PC-9 (cell line): ENCODE measurements at regions not wholly inside any gene's neighbourhood (a gene's known extent, or its start where the extent isn't known, plus 50 kb on each side); places are given as distances from the start of the nearest gene placed in this dataset.

Experiments
- BruUV-seq: library from RNA; stranded (reverse); fragments of 400-500 nt; replicated peaks from 2 replicates; lab custom pipeline; 2021; lab: Mats Ljungman, UMichigan
- CTCF ChIA-PET: fragments of 300-600 bp; sonication (Branson Sonifier 250); formaldehyde crosslinking; loops from one replicate; lab custom pipeline; 2022; ENCODE audit warnings: antibody characterized with exemption; lab: Charles Lee
- POLR2A ChIA-PET: fragments of 300-600 bp; sonication (Branson Sonifier 250); formaldehyde crosslinking; loops from one replicate; lab custom pipeline; 2022; ENCODE audit warnings: antibody characterized with exemption; ENCODE audit not compliant: unreplicated experiment; lab: Charles Lee
- DNase-seq, 2 experiments: peaks; one replicate each; pipeline versions ENCODE4 v3.0.0 to v3.0.0-alpha.2; 2015 to 2022; ENCODE audit warnings: mixed read lengths in 1 of 2
- H2AFZ ChIP-seq: fragments of 200-600 bp; sonication (generic); 2 replicates; pipeline ENCODE4 v1.8.1; 2017; ENCODE audit warnings: antibody characterized with exemption
- H3F3A ChIP-seq: fragments of 200-600 bp; sonication (generic); 2 replicates; pipeline ENCODE4 v1.8.1; 2017; ENCODE audit warnings: antibody characterized with exemption, mild to moderate bottlenecking, low read depth; ENCODE audit not compliant: insufficient read depth
- H3K27ac ChIP-seq: fragments of 200-600 bp; sonication (generic); 2 replicates; pipeline ENCODE4 v1.6.1; 2016; ENCODE audit warnings: mixed run types
- H3K27me3 ChIP-seq: fragments of 200-600 bp; sonication (generic); 2 replicates; pipeline ENCODE4 v1.6.1; 2016; ENCODE audit warnings: low read depth, mixed run types; ENCODE audit not compliant: insufficient read depth
- H3K36me3 ChIP-seq: fragments of 200-600 bp; sonication (generic); 2 replicates; pipeline ENCODE4 v1.6.1; 2016; ENCODE audit warnings: low read depth, mixed run types
- H3K4me1 ChIP-seq: fragments of 200-600 bp; sonication (generic); replicated peaks from 2 replicates; pipeline ENCODE4 v1.6.1; 2016; ENCODE audit warnings: mixed run types; ENCODE audit not compliant: insufficient read depth
- H3K4me2 ChIP-seq: fragments of 200-600 bp; sonication (generic); 2 replicates; pipeline ENCODE4 v1.6.1; 2017; ENCODE audit warnings: mixed run types
- H3K4me3 ChIP-seq: fragments of 200-600 bp; sonication (generic); 2 replicates; pipeline ENCODE4 v1.6.1; 2016; ENCODE audit warnings: mixed run types
- H3K79me2 ChIP-seq: fragments of 200-600 bp; sonication (generic); 2 replicates; pipeline ENCODE4 v1.6.1; 2017; ENCODE audit warnings: low read depth, mixed run types
- H3K9me2 ChIP-seq: fragments of 200-600 bp; sonication (generic); 2 replicates; pipeline ENCODE4 v1.8.1; 2017; ENCODE audit warnings: mild to moderate bottlenecking; ENCODE audit not compliant: insufficient read depth
- H3K9me3 ChIP-seq: fragments of 200-600 bp; sonication (generic); 2 replicates; pipeline ENCODE4 v1.8.1; 2016; ENCODE audit warnings: low read depth; ENCODE audit not compliant: insufficient read depth
- H4K20me1 ChIP-seq: fragments of 200-600 bp; sonication (generic); 2 replicates; pipeline ENCODE4 v1.8.1; 2017; ENCODE audit not compliant: insufficient read depth
- EZH2 ChIP-seq: fragments of 200-600 bp; sonication (generic); IDR thresholded peaks from 2 replicates; pipeline ENCODE4 v1.8.0; 2017; ENCODE audit warnings: antibody characterized with exemption, low read depth
- intact Hi-C: fragments of 100-400 bp; cut with micrococcal nuclease; formaldehyde crosslinking; loops from one replicate; pipeline ENCODE4 v1.10.0; 2022; ENCODE audit not compliant: unreplicated experiment
- TF ChIP-seq, protein P1 (sequence below): fragments of 200-600 bp; sonication (generic); conservative IDR thresholded peaks from 2 replicates; pipeline ENCODE4 v1.6.1; 2017; ENCODE audit warnings: mixed run types, antibody characterized with exemption, mild to moderate bottlenecking, moderate library complexity

GRCh38 chr17:14605267-14605599, 304.4 kb downstream of the HS3ST3B1 start:
- H3F3A ChIP-seq, result no peaks in the 10 kb centered on the region
- ChIA-PET POLR2A (no interaction called here), CTCF (no interaction called here)
- TF ChIP-seq, protein P1, sequence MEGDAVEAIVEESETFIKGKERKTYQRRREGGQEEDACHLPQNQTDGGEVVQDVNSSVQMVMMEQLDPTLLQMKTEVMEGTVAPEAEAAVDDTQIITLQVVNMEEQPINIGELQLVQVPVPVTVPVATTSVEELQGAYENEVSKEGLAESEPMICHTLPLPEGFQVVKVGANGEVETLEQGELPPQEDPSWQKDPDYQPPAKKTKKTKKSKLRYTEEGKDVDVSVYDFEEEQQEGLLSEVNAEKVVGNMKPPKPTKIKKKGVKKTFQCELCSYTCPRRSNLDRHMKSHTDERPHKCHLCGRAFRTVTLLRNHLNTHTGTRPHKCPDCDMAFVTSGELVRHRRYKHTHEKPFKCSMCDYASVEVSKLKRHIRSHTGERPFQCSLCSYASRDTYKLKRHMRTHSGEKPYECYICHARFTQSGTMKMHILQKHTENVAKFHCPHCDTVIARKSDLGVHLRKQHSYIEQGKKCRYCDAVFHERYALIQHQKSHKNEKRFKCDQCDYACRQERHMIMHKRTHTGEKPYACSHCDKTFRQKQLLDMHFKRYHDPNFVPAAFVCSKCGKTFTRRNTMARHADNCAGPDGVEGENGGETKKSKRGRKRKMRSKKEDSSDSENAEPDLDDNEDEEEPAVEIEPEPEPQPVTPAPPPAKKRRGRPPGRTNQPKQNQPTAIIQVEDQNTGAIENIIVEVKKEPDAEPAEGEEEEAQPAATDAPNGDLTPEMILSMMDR, result no peak
- TF ChIP-seq EZH2, result no peak
- no peak overlapping the region for H2AFZ ChIP-seq
- no peaks in the 10 kb centered on the region for H3K27me3 ChIP-seq
- H3K9me3 ChIP-seq, result no peaks in the 10 kb centered on the region
- no peak overlapping the region for H3K4me2 ChIP-seq
- no peak for DNase-seq
- no peaks in the 10 kb centered on the region for H3K9me2 ChIP-seq
- H3K4me3 ChIP-seq, result no peak overlapping the region
- H3K79me2 ChIP-seq, result no peaks in the 10 kb centered on the region
- H3K36me3 ChIP-seq, result no peaks in the 10 kb centered on the region
- H4K20me1 ChIP-seq, result no peaks in the 10 kb centered on the region
- intact Hi-C loops, result no loop called here
- BruUV-seq, result no TSS peak
- no peaks in the 10 kb centered on the region for H3K4me1 ChIP-seq
- H3K27ac ChIP-seq, result no peak overlapping the region

DNA sequence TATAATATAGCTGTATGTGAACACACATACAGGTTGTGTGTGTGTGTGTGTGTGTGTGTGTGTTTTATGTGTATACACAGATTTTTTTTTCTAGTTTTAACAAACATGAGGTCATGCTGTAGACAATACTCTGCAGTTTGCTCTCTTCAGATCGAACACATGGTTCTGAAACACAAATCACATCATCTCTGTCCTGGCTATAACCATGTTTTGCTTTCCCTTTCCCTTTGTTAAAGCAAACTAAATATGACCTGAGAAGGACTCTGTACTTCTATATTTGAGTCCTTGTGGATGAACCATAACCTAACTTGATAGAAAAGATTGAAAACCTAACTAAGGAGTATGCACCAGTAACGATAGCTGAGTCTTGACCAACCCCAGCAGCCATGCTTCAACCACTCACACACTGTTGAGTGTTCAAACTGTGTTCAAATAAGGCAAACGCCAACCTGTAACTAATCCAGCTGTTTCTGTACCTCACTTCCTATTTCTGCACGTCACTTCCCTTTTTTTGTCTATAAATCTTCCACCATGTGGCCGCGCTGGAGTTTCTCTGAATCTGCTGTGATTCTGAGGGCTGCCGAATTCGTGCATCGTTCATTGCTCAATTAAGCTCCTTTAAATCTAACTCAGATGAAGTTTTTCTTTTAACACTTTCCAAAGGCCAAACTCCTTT, 303.8 kb downstream of the HS3ST3B1 start:
- Histone ChIP-seq H2AFZ (no peak overlapping the region), H3K27ac (no peak overlapping the region), H4K20me1 (no peaks in the 10 kb centered on the region), H3K27me3 (no peaks in the 10 kb centered on the region), H3K4me3 (no peak overlapping the region), H3K79me2 (no peaks in the 10 kb centered on the region), H3K9me3 (no peaks in the 10 kb centered on the region), H3K4me1 (no peaks in the 10 kb centered on the region), H3K9me2 (no peaks in the 10 kb centered on the region), H3K4me2 (no peak overlapping the region), H3F3A (no peaks in the 10 kb centered on the region), H3K36me3 (no peaks in the 10 kb centered on the region)
- intact Hi-C loops, result no loop called here
- no peak for DNase-seq
- CTCF ChIA-PET, result no interaction called here
- BruUV-seq, result no TSS peak
- no peak for TF ChIP-seq EZH2
- TF ChIP-seq, protein P1, result no peak
- POLR2A ChIA-PET, result no interaction called here

DNA sequence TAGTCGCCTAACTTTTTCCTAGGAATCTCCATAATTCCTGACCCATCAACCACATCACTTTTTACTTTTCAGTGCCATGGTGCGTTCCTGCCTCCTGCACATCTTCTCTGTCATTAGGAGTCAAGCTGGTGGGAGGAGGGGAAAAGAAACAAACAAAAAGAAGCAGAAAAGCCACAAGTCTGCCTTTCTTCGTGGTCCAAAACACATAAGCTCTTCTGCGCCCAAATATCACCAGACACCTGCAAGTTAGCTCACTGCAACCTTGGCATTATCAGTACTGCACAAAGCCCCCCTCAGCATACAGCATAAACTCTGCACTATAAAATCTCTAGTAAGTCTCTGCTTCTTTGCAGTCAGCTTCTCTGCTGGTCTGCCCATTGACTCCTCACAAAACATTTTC, 295.3 kb downstream of the HS3ST3B1 start:
- H3K9me3 ChIP-seq, result no peaks in the 10 kb centered on the region
- no peaks in the 10 kb centered on the region for H3K9me2 ChIP-seq
- no TSS peak for BruUV-seq
- DNase-seq, result no peak
- H3K79me2 ChIP-seq, result no peaks in the 10 kb centered on the region
- no peaks in the 10 kb centered on the region for H3K4me1 ChIP-seq
- intact Hi-C loops, result no loop called here
- ChIA-PET POLR2A (no interaction called here), CTCF (no interaction called here)
- H3K4me3 ChIP-seq, result no peak overlapping the region
- no peaks in the 10 kb centered on the region for H3F3A ChIP-seq
- H3K36me3 ChIP-seq, result no peaks in the 10 kb centered on the region
- no peaks in the 10 kb centered on the region for H4K20me1 ChIP-seq
- no peak overlapping the region for H3K4me2 ChIP-seq
- peaks cover 4% of the 10 kb centered on the region; the same call in 1 of the 2 replicates for H3K27me3 ChIP-seq
- TF ChIP-seq, protein P1, result no peak
- no peak for TF ChIP-seq EZH2
- no peak overlapping the region for H2AFZ ChIP-seq
- no peak overlapping the region for H3K27ac ChIP-seq
